ENCODE measurements at regions not wholly inside any gene's neighbourhood (a gene's known extent, or its start where the extent isn't known, plus 50 kb on each side); places are given as distances from the start of the nearest gene placed in this dataset.
"Not testable (repeated sequence)": the region's sequence is repeated elsewhere in the genome, so short reads cannot be mapped to it uniquely, and the experiment has no call there.

DNA sequence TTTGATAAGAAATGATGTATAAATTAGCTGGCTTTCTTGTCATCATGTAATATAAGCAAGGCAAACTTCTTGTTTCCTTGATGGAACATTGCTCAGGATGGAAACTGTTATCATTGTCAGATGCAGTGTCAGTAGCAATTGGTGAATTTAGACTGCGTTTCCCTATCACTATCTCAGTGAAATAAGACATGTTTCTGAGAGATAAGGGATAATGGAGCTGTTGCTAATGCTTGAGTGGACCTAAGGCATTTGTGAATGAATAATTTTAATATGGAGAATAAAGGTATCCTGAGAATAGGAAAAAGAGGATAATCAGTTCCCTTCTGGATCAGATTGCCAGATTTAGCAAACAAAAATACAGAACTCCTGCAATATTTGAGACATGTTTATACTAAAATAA, 160.9 kb downstream of the HLX start:
- Histone ChIP-seq H3K36me3 (ENCODE audit: control insufficient read depth, insufficient read depth, low read length) (no peaks in the 10 kb centered on the region), H3K27ac (ENCODE audit: insufficient read depth, low read depth, low read length, poor library complexity, severe bottlenecking) (no peak overlapping the region), H3K9me3 (ENCODE audit: control insufficient read depth, low read length) (no peaks in the 10 kb centered on the region), H3K27me3 (ENCODE audit: control insufficient read depth, insufficient read depth, low read length, poor library complexity, severe bottlenecking) (no peaks in the 10 kb centered on the region), H3K4me1 (ENCODE audit: control insufficient read depth, insufficient read depth, low read length) (no peaks in the 10 kb centered on the region), H3K4me3 (ENCODE audit: insufficient read depth, low read depth, low read length) (no peak overlapping the region)
- WGBS, 2 experiments = 90 to 100% methylated on average over 1 of the region's 1 CpG

DNA sequence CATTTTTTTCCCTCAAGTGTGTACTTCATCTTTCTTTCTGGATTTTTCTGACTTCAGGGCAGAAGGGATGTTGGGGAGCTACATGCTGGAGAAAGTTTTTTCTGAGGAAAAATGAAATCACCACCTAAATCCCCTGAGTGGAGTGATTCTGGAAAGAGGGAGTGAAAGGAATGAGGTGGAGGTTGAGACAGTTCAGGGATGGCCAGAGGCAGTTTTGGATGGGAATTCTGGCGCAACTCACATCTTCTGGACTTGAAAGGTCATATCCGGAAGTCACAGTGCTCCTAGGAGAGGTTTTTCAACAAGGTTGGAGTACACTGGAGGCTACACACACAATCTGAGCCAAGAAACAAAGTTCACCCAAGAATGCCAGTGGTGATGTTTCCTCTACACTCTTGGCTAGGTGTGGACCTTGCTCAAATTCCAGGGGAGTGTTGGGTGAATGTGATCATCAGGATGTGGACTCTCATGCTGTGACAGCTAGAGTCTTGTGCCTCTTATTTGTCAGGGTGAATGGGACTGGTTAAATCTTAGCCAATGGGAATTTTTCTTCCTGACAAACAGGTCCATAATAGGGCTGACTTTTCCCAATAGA, 161.5 kb downstream of the HLX start:
- H3K27ac ChIP-seq (ENCODE audit: insufficient read depth, low read depth, low read length, poor library complexity, severe bottlenecking) = no peak overlapping the region
- 89 to 93% methylated on average over 2 of the region's 2 CpGs for WGBS, 2 experiments
- H3K9me3 ChIP-seq (ENCODE audit: control insufficient read depth, low read length) = no peaks in the 10 kb centered on the region
- H3K4me1 ChIP-seq (ENCODE audit: control insufficient read depth, insufficient read depth, low read length) = no peaks in the 10 kb centered on the region
- H3K4me3 ChIP-seq (ENCODE audit: insufficient read depth, low read depth, low read length) = no peak overlapping the region
- H3K36me3 ChIP-seq (ENCODE audit: control insufficient read depth, insufficient read depth, low read length) = no peaks in the 10 kb centered on the region
- no peaks in the 10 kb centered on the region for H3K27me3 ChIP-seq (ENCODE audit: control insufficient read depth, insufficient read depth, low read length, poor library complexity, severe bottlenecking)

DNA sequence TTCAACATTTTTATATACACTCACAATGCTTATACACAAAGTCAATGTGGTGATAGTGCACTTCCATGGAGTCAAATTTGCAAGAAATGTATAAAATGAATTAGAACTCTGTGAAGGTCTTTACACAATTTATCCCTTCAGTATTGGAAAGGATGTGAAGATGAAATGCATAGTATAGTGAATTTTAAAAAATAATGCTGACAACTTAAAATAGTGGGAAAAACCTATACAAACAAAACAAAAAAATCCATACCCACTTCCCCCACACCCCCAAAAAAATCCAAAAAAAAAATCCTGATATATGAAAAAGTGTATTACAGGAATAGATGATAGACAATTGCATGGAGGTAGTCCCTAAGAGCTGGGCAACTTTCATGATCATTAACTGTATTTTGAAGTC, 165.3 kb downstream of the HLX start:
- H3K4me3 ChIP-seq (ENCODE audit: insufficient read depth, low read depth, low read length) = no peak overlapping the region
- H3K27ac ChIP-seq (ENCODE audit: insufficient read depth, low read depth, low read length, poor library complexity, severe bottlenecking) = no peak overlapping the region
- H3K27me3 ChIP-seq (ENCODE audit: control insufficient read depth, insufficient read depth, low read length, poor library complexity, severe bottlenecking) = no peaks in the 10 kb centered on the region
- H3K36me3 ChIP-seq (ENCODE audit: control insufficient read depth, insufficient read depth, low read length) = no peaks in the 10 kb centered on the region
- no peaks in the 10 kb centered on the region for H3K9me3 ChIP-seq (ENCODE audit: control insufficient read depth, low read length)
- H3K4me1 ChIP-seq (ENCODE audit: control insufficient read depth, insufficient read depth, low read length) = peaks cover 5% of the 10 kb centered on the region

DNA sequence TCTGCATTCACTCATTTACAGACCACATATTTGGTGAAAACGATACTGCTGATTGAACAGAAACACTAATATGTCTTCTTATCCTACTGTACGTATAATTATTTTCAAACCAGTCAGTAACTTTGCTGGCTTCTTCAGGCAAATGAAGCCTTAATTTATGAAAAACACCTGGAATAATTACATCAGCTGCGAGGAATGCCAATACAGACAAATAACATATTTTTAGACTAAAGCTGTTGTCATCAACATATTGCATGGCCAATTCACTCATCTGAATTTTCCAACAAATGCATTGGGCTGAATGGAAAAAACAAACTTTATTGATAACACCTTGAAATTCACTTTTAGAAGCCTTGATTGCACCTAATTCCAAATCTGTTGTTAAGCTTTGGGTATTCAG, 165.9 kb downstream of the HLX start:
- Histone ChIP-seq H3K27me3 (ENCODE audit: control insufficient read depth, insufficient read depth, low read length, poor library complexity, severe bottlenecking) (no peaks in the 10 kb centered on the region), H3K9me3 (ENCODE audit: control insufficient read depth, low read length) (no peaks in the 10 kb centered on the region), H3K4me3 (ENCODE audit: insufficient read depth, low read depth, low read length) (no peak overlapping the region), H3K36me3 (ENCODE audit: control insufficient read depth, insufficient read depth, low read length) (no peaks in the 10 kb centered on the region), H3K4me1 (ENCODE audit: control insufficient read depth, insufficient read depth, low read length) (peaks cover 5% of the 10 kb centered on the region), H3K27ac (ENCODE audit: insufficient read depth, low read depth, low read length, poor library complexity, severe bottlenecking) (no peak overlapping the region)
- WGBS, 2 experiments = 93 to 95% methylated on average over 3 of the region's 3 CpGs

DNA sequence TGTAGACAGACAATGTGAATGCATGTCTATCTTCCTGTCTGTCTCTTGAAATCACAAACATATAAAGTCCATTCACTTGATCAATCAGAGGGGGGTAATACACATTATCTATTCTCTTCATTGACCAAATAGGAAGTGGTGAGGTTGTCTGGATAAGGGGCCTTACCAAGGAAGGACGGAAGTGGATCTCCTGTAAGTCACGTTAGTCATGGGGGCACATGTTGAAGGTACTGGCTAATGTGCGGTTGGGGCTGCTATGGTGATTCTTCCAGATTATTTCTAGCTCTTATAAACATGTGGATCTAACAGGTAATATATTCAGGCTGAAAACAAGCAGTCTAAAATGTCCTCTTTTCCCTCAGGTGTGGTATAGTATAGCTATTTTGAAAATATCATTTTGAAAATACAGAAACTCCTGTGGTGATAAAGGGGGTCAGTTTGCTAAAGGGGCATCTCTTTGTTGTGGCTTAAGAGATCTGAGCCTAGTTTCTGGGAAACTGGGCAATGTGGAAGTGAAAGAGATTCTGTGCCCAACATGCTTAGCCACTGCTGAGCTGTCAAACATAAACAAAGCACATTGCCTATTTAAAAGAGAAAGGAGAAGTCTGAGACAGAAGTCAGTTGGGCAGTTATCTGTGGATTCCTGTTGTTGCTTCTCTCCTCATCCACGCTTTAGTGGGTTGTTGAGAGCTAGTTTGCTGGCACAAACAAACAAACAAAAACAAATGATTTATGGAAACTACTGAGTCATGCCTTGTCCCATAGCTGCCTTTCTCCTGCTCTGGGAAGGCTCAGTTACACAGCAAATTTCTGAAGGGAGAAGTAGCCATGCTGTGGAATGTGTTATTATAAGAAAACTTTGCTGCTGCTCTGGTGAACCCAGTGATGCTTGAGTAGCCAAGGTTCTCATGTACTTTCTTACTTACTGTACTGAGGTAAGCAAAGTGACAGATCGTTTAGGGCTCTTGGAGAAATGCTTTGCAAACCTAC, 166.9 kb downstream of the HLX start:
- H3K4me3 ChIP-seq (ENCODE audit: insufficient read depth, low read depth, low read length) = no peak overlapping the region
- WGBS, 2 experiments = 91% methylated on average over 5 of the region's 5 CpGs
- no peaks in the 10 kb centered on the region for H3K36me3 ChIP-seq (ENCODE audit: control insufficient read depth, insufficient read depth, low read length)
- no peaks in the 10 kb centered on the region for H3K27me3 ChIP-seq (ENCODE audit: control insufficient read depth, insufficient read depth, low read length, poor library complexity, severe bottlenecking)
- H3K4me1 ChIP-seq (ENCODE audit: control insufficient read depth, insufficient read depth, low read length) = peaks cover 5% of the 10 kb centered on the region
- no peak overlapping the region for H3K27ac ChIP-seq (ENCODE audit: insufficient read depth, low read depth, low read length, poor library complexity, severe bottlenecking)
- no peaks in the 10 kb centered on the region for H3K9me3 ChIP-seq (ENCODE audit: control insufficient read depth, low read length)

DNA sequence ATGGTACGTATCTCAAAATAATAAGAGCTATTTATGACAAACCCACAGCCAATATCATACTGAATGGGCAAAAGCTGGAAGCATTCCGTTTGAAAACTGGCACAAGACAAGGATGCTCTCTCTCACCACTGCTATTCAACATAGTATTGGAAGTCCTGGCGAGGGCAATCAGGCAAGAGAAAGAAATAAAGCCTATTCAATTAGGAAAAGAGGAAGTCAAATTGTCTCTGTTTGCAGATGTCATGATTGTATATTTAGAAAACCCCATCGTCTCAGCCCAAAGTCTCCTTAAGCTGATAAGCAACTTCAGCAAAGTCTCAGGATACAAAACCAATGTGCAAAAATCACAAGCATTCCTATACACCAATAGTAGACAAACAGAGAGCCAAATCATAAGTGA, 172.1 kb downstream of the HLX start:
- 75 to 91% methylated on average over 1 to 4 of the region's 4 CpGs for WGBS, 2 experiments
- not testable (repeated sequence) for H3K27ac ChIP-seq (ENCODE audit: insufficient read depth, low read depth, low read length, poor library complexity, severe bottlenecking); H3K27me3 ChIP-seq (ENCODE audit: control insufficient read depth, insufficient read depth, low read length, poor library complexity, severe bottlenecking); H3K4me1 ChIP-seq (ENCODE audit: control insufficient read depth, insufficient read depth, low read length); H3K36me3 ChIP-seq (ENCODE audit: control insufficient read depth, insufficient read depth, low read length); H3K9me3 ChIP-seq (ENCODE audit: control insufficient read depth, low read length); H3K4me3 ChIP-seq (ENCODE audit: insufficient read depth, low read depth, low read length)

DNA sequence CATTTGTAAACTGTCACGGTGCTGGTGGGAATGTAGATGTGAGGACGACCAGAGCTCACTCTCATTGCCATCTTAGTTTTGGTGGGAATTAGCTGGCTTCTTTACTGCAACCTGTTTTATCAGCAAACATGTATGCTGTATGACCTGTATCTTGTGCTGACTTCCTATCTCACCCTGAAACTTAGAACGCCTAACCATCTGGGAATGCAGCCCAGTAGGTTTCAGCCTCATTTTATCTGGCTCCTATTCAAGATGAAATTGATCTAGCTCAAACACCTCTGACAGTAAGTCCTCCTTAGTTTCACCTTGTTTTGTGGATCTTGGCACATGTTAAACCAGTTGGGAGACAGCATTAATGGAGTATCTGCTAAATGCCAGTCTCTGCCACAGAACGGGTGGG, 174.6 kb downstream of the HLX start:
- Histone ChIP-seq H3K4me1 (ENCODE audit: control insufficient read depth, insufficient read depth, low read length) (no peaks in the 10 kb centered on the region), H3K36me3 (ENCODE audit: control insufficient read depth, insufficient read depth, low read length) (no peaks in the 10 kb centered on the region), H3K27me3 (ENCODE audit: control insufficient read depth, insufficient read depth, low read length, poor library complexity, severe bottlenecking) (no peaks in the 10 kb centered on the region), H3K27ac (ENCODE audit: insufficient read depth, low read depth, low read length, poor library complexity, severe bottlenecking) (no peak overlapping the region), H3K4me3 (ENCODE audit: insufficient read depth, low read depth, low read length) (no peak overlapping the region), H3K9me3 (ENCODE audit: control insufficient read depth, low read length) (no peaks in the 10 kb centered on the region)
- 78 to 84% methylated on average over 4 of the region's 4 CpGs for WGBS, 2 experiments

DNA sequence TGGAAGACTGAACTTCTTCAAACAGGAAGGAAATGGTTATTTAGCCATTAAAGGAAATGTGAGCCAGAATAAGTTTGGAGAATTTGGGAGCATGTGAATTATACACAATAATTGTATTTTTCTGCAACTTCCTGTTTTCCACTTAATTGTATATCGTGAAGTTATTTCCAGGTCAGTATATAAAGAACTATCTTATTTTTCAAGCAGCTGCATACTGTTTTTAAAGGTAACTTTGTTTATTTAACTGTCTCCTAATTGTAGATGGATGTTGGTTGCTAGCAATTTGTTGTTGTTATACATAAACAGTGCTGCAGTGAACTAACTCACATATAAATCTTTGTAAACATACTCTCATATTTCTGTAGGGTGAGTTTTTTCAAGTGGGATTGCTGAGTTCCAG, 180.3 kb downstream of the HLX start:
- Histone ChIP-seq H3K27me3 (ENCODE audit: control insufficient read depth, insufficient read depth, low read length, poor library complexity, severe bottlenecking) (no peaks in the 10 kb centered on the region), H3K27ac (ENCODE audit: insufficient read depth, low read depth, low read length, poor library complexity, severe bottlenecking) (no peak overlapping the region), H3K4me3 (ENCODE audit: insufficient read depth, low read depth, low read length) (no peak overlapping the region), H3K9me3 (ENCODE audit: control insufficient read depth, low read length) (no peaks in the 10 kb centered on the region), H3K36me3 (ENCODE audit: control insufficient read depth, insufficient read depth, low read length) (no peaks in the 10 kb centered on the region), H3K4me1 (ENCODE audit: control insufficient read depth, insufficient read depth, low read length) (no peaks in the 10 kb centered on the region)
- 91% methylated on average over 1 of the region's 1 CpG; no CpG with 5 or more reads in 1 of the 2 experiments for WGBS, 2 experiments

DNA sequence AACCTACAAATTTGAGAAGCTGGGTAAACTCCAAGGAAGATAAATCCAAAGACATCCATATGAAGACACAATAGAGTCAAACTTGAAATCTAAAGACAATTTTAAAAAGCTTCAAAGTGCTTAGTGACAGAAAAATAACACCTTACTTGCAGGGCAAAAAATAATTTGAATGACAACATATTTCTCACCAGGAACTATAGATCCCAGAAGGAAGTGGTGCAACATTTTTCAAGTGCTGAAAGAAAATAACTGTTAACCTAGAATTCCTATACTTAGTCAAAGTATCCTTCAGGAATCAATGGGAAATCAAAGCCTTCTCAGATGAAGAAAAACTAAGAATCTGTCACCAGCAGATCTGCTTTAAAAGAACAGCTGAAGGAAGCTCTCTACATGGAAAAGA, 184.4 kb downstream of the HLX start:
- no peaks in the 10 kb centered on the region for H3K9me3 ChIP-seq (ENCODE audit: control insufficient read depth, low read length)
- no peak overlapping the region for H3K27ac ChIP-seq (ENCODE audit: insufficient read depth, low read depth, low read length, poor library complexity, severe bottlenecking)
- no peaks in the 10 kb centered on the region for H3K36me3 ChIP-seq (ENCODE audit: control insufficient read depth, insufficient read depth, low read length)
- H3K4me1 ChIP-seq (ENCODE audit: control insufficient read depth, insufficient read depth, low read length) = no peaks in the 10 kb centered on the region
- H3K27me3 ChIP-seq (ENCODE audit: control insufficient read depth, insufficient read depth, low read length, poor library complexity, severe bottlenecking) = no peaks in the 10 kb centered on the region
- H3K4me3 ChIP-seq (ENCODE audit: insufficient read depth, low read depth, low read length) = no peak overlapping the region

DNA sequence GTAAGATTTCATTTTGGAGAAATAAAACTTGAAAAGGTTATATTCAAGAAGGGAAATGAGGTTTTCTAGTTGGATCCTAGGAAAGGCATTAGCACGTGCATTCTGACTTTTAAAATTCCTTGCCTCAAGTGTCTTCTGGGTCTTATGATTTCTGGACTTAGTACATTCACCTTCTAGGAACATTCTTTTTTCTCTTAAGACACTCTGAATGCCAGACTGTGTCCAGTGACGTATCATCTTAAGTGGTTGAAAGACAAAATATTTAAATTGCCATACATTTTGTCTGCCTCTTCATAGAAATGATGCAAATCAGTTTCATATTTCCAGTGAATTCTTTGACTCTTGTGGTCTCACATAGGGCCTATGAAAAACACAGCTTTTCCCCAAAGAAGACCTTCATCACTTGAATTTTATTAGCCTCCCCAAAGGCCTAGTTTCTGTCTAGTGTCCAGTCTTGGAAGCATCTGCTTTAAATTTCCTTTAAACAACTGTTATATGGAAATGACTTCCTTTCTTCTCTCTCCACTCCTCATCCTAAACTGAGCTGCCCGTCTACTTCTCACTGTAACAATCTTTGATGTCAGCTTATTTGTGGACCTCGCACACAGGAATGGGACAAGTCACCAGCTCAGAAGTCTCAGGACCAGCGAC, 187.2 kb downstream of the HLX start:
- Histone ChIP-seq H3K9me3 (ENCODE audit: control insufficient read depth, low read length) (no peaks in the 10 kb centered on the region), H3K4me1 (ENCODE audit: control insufficient read depth, insufficient read depth, low read length) (no peaks in the 10 kb centered on the region), H3K27ac (ENCODE audit: insufficient read depth, low read depth, low read length, poor library complexity, severe bottlenecking) (no peak overlapping the region), H3K4me3 (ENCODE audit: insufficient read depth, low read depth, low read length) (no peak overlapping the region), H3K27me3 (ENCODE audit: control insufficient read depth, insufficient read depth, low read length, poor library complexity, severe bottlenecking) (no peaks in the 10 kb centered on the region), H3K36me3 (ENCODE audit: control insufficient read depth, insufficient read depth, low read length) (no peaks in the 10 kb centered on the region)
- WGBS, 2 experiments = 85 to 92% methylated on average over 5 of the region's 5 CpGs
